ENCODE measurements at regions not wholly inside any gene's neighbourhood (a gene's known extent, or its start where the extent isn't known, plus 50 kb on each side); places are given as distances from the start of the nearest gene placed in this dataset.

DNA sequence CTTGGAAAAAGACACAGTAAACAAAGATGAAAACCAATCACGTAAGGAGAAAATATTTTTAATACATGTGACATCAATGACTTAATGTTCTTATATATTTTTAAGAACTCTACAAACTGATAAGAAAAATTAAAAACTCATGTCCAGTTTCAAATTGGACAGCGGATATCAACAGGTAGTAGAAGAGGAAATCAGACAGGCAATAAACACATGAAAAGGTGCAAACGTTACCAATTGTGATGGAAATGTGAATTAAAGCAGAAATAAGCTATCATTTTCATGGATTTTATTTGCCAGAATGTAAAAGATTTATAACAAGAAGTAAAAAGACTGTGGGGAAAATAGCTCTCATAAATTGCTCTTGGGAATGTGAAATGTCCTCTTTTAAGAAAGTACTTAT is 382.3 kb downstream of the DLEU7 start:
- H3K9me3 ChIP-seq: no peaks in the 10 kb centered on the region
- peaks cover 0 to 5% (median 0%) of the 10 kb centered on the region in 6 donors for H3K4me1 ChIP-seq
- no peak overlapping the region for H3K4me3 ChIP-seq
- TF ChIP-seq, protein P1, sequence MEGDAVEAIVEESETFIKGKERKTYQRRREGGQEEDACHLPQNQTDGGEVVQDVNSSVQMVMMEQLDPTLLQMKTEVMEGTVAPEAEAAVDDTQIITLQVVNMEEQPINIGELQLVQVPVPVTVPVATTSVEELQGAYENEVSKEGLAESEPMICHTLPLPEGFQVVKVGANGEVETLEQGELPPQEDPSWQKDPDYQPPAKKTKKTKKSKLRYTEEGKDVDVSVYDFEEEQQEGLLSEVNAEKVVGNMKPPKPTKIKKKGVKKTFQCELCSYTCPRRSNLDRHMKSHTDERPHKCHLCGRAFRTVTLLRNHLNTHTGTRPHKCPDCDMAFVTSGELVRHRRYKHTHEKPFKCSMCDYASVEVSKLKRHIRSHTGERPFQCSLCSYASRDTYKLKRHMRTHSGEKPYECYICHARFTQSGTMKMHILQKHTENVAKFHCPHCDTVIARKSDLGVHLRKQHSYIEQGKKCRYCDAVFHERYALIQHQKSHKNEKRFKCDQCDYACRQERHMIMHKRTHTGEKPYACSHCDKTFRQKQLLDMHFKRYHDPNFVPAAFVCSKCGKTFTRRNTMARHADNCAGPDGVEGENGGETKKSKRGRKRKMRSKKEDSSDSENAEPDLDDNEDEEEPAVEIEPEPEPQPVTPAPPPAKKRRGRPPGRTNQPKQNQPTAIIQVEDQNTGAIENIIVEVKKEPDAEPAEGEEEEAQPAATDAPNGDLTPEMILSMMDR (IDR thresholded peaks at IDR 0.05 in 8 of 11, conservative IDR thresholded peaks at IDR 0.05 in 3 of 11): no peak
- TF ChIP-seq POLR2A (IDR thresholded peaks at IDR 0.05) (no peak), POLR2AphosphoS5 (IDR thresholded peaks at IDR 0.05) (no peak)
- no peak overlapping the region for H3K27ac ChIP-seq
- intact Hi-C loops (cut with DNase I; ENCODE audit: low total_unique reads): no loop called here
- 77 to 88% (median 86%) methylated on average over 3 of the region's 3 CpGs for WGBS, 5 donors
- no peaks in the 10 kb centered on the region for H3K27me3 ChIP-seq (replicated peaks in 1 of 7)
- no peaks in the 10 kb centered on the region for H3K36me3 ChIP-seq
- DNase-seq: no peak

- no peaks in the 10 kb centered on the region for H3K27me3 ChIP-seq (replicated peaks in 1 of 7)
- no peak for DNase-seq
- H3K9me3 ChIP-seq: no peaks in the 10 kb centered on the region
- 89 to 94% (median 93%) methylated on average over 3 of the region's 3 CpGs for WGBS, 5 donors
- intact Hi-C loops (cut with DNase I; ENCODE audit: low total_unique reads): no loop called here
- peaks cover 0 to 3% (median 0%) of the 10 kb centered on the region in 6 donors for H3K4me1 ChIP-seq
- TF ChIP-seq POLR2AphosphoS5 (IDR thresholded peaks at IDR 0.05) (no peak), POLR2A (IDR thresholded peaks at IDR 0.05) (no peak)
- TF ChIP-seq, protein P1 (IDR thresholded peaks at IDR 0.05 in 8 of 11, conservative IDR thresholded peaks at IDR 0.05 in 3 of 11): no peak
- no peaks in the 10 kb centered on the region for H3K36me3 ChIP-seq
- no peak overlapping the region for H3K4me3 ChIP-seq
- no peak overlapping the region for H3K27ac ChIP-seq
Measured at GRCh38 chr13:50463719-50464118, 379.8 kb downstream of the DLEU7 start.

GRCh38 chr13:50464349-50465251 is 378.9 kb downstream of the DLEU7 start:
- Histone ChIP-seq H3K27ac (no peak overlapping the region), H3K27me3 (replicated peaks in 1 of 7) (no peaks in the 10 kb centered on the region), H3K9me3 (no peaks in the 10 kb centered on the region), H3K4me3 (no peak overlapping the region), H3K4me1 (peaks cover 0 to 3% (median 0%) of the 10 kb centered on the region in 6 donors), H3K36me3 (no peaks in the 10 kb centered on the region)
- DNase-seq: no peak
- intact Hi-C loops (cut with DNase I; ENCODE audit: low total_unique reads): no loop called here
- WGBS, 5 donors: 81 to 94% (median 85%) methylated on average over 10 of the region's 10 CpGs
- TF ChIP-seq, protein P1 (IDR thresholded peaks at IDR 0.05 in 8 of 11, conservative IDR thresholded peaks at IDR 0.05 in 3 of 11): no peak
- no peak for TF ChIP-seq POLR2AphosphoS5 (IDR thresholded peaks at IDR 0.05)
- TF ChIP-seq POLR2A (IDR thresholded peaks at IDR 0.05): no peak

DNA sequence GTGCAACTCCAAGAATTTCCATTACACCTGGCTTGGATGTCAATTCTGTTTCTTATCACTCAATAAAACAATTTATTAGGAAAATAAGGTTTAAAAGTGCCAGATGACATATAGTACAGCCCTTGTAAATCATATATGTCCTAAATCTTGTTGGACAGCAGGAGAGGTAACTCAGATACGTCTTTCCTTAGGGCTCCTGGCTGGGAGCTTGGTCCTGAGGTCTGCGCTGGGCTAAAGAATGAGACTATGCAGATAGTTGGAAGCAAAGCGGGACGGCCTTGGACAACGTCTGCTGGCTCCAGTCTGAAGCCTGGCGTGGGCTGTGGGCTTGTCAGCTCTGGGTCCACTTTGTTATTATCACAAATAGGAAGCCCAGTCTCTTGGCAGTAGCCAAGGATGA is 377.0 kb downstream of the DLEU7 start:
- Histone ChIP-seq H3K27me3 (replicated peaks in 1 of 7) (no peaks in the 10 kb centered on the region), H3K4me1 (no peaks in the 10 kb centered on the region), H3K4me3 (no peak overlapping the region), H3K27ac (no peak overlapping the region), H3K9me3 (no peaks in the 10 kb centered on the region), H3K36me3 (no peaks in the 10 kb centered on the region)
- TF ChIP-seq, protein P1 (IDR thresholded peaks at IDR 0.05 in 8 of 11, conservative IDR thresholded peaks at IDR 0.05 in 3 of 11): no peak
- TF ChIP-seq POLR2A (IDR thresholded peaks at IDR 0.05): no peak
- TF ChIP-seq POLR2AphosphoS5 (IDR thresholded peaks at IDR 0.05): no peak
- WGBS, 5 donors: 86 to 96% (median 94%) methylated on average over 6 of the region's 6 CpGs
- no peak for DNase-seq
- intact Hi-C loops (cut with DNase I; ENCODE audit: low total_unique reads): no loop called here
